ENCODE measurements at regions not wholly inside any gene's neighbourhood (a gene's known extent, or its start where the extent isn't known, plus 50 kb on each side); places are given as distances from the start of the nearest gene placed in this dataset.

DNA sequence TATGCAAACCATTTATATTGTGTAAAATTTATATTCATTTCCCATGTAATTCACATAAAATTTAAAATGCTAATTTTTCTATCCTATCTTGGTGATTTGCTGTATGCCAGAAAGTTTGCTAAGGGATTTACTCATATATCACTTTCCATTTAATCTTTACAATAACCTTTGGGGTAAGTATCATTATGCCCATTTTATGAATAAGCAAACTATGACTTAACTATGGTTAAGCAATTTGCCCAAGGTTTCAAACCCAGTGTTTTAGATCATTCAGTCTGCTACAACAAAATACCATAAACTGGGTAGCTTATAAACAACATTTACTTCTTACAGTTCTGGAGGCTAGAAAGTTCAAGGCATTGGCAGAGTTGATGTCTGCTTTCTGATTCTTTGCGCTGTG is 246.4 kb upstream of the TMEM161B start:
- no peak for TF ChIP-seq CTCF (IDR thresholded peaks at IDR 0.05)
- no peak for TF ChIP-seq POLR2A (IDR thresholded peaks at IDR 0.05)
